ENCODE measurements at regions not wholly inside any gene's neighbourhood (a gene's known extent, or its start where the extent isn't known, plus 50 kb on each side); places are given as distances from the start of the nearest gene placed in this dataset.
"Not testable (repeated sequence)": the region's sequence is repeated elsewhere in the genome, so short reads cannot be mapped to it uniquely, and the experiment has no call there.

DNA sequence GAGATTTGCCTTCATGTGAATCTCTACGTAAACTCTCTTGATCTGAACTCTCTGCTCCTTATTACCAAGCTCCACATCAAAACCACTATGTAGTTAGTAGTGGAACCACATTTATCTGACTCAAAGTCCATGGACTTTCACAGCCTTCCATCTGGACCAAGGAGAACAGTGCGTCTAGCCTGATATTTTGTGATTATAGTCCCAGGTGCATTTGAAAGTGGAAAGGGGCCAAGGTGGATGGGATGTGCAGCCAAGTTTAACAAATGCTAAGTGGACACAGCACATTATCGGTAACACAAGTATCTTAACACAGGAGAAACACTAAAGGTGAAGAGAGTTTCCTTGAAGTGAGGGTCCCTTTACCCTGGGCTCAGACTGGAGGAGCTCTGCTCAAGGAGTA, 281.2 kb upstream of the SGK1 start:
- DNase-seq: no peak

DNA sequence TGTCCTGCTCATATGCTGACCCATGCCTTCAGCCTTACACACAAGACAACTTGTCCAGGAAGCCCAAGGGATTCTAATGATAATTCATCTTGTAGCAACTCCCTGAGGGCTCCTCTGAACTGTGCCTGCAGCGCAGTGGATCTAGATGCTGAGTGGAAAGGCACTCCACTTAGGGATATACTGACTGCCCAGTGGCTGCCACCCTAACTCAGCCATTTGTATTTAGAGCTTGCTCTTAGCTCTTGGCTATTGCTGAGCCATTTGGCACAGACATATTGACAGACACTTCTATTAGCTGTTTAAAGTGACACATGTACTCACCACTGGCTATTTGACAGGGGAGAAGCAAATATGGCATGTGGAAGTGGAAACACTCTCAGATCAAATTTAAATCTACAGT, 278.3 kb upstream of the SGK1 start:
- DNase-seq: no peak

DNA sequence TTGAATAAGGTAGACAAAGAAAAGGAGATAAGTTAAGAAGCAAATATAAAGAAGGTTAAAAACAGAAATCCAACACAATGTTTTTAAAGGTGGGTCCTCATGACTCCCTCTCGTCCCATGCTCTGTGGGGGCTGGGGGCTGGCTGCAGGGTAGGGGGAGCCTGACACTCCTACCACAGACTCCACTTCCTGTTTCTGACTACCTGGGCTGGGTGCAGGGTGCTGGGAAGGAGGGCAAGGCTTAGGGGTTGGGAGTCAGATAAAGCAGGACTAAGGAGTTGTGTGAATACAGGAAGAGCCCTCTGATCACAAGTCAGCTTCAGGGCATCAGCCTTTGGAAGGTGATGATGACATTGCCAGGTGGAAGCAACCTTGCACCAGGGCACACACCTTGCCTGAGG, 277.0 kb upstream of the SGK1 start:
- no peak for DNase-seq

DNA sequence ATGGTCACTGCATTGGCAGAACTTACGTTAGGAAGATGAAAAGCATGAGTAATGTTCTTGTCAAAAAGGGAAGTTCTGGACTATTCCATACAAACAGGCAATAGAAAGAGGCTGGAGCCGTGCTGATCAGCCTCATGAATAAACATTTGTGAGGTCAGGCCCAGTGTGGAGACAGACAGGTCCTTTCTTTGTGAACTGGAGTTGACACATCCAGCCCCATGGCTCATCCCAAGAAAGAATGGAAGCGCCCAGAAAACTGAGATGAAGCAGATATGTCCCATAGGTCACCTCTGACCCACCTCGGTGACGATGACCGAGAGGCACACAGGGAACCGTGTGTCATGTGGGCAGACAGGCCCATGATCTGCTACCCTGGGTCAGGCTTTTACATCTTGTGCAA, 276.0 kb upstream of the SGK1 start:
- peak; percentile 66 for DNase-seq

DNA sequence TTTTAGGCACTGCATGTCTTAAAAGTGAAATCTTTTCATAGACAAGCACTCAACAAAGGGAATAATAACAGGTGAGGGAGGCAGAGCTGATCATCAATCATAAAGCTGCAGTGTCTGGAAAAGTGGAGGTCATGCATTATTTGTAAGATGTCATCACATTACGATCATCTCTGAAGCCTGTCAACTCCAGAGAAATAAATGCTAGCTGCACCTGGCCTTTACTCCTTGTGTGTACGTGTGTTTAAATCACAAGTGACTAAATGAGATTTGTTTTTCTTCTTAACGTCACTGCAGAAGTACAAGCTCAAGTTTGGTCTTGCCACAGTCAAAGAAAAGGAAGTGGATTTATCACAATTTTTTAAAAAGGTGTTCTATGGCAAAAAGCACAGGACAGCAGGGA, 275.5 kb upstream of the SGK1 start:
- no peak for DNase-seq

DNA sequence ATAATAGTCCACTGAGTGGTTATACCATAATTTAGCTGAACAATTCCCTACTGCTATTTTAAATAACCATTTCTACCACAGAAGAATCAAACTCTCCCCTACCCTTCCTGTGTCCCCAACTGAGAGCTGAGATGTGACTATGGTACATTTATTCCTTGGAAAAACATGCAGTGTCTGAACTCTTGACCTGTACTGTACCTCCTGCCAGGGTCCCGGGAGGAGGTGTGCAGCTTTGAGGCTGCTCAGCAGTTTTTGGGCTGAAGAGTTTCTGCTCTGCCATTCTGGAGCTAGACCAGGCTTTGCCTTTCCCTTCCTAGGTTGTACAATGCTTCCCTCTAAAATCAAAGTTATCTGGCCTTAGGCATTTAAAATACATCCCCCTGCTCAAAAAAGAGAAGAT, 275.1 kb upstream of the SGK1 start:
- DNase-seq: no peak

DNA sequence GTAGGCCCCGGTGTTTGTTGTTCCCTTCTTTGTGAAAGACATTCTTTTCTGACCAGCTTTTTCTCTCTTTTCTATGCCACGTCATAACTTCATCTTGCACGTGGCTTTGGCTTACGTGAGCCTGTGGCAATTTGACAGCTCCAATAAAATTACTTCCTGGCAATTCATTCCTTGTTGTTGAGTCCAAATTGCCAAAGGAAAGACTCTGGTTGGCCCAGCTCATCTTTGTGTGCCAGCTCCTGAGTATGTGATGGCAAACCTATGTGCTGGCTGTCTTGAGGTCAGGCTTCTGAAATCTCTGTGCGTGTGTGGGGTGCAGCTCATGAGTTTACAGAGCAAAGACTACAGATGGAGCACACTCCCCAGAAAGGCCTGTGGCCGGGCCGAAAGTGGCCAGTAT, 272.5 kb upstream of the SGK1 start:
- no peak for DNase-seq

DNA sequence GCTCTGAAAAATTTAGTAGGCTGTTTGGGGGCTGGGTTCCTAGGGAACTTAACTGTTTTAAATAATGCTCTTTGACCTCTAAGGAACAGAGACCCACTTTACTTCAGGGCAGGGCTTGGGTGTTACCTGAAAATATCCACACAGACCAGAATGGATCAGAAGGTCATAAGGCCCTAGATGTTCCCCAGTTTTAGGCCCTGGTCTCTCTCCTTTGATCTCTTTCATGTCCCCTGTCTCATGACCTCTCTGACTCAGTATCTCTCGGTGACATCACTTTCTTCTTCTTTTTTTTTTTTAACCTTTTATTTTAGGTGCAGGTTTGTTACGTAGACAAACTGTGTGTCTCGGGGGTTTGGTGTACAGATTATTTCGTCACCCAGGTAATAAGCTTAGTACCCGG, 272.1 kb upstream of the SGK1 start:
- DNase-seq: no peak

DNA sequence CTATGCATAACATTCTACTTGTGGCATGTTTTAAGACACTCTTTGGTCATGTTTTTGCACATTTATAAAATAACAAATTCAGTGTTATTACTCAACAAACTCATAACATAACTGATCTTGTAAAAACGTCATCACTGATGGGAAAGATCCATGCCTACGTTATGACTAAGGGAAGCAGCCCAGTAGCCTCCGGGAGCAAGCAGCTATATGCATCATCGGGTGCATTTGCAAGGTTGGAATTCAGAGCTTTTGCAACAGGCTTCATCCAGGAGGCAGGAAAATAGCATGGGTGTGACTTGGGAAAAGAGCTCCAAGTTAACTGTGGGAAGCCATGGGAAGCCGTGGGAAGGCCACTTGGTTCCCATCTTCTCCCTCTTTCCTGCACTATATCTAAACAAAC, 271.6 kb upstream of the SGK1 start:
- no peak for DNase-seq

DNA sequence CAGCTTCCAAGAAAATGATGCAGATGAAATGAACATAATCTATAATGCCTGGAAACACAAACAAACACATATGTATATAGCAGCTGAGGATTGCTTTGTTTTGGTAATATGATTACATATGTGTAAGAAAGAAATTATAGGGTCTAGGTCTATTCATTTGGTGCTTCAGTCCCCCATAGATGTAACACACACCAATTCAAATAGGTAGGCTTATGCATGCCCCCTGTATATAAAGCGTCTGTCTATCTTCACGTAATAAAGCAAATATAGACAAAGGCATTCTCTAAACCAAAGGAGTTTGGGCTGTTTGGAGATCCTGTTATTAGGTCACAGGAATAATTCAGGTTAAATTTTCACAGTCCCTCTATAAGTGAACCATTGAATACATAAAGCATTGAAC, 270.4 kb upstream of the SGK1 start:
- DNase-seq: no peak

DNA sequence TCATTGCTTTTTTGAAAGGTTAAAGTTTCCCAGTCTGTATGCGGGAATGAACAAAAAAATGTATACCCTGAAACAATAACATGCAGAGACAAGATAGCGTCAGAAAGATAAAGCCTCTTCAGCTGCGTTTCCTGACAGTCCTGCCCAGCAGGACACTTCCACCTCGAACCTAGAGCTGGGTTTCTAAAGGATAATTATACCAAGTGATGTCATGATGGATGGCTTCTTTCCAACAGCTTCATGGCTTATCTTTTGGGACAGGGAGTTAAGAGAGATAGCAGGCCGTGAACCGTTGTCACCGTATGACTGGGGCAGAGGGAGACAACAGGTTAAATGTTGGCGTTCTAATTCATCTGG, 267.6 kb upstream of the SGK1 start:
- DNase-seq: no peak

DNA sequence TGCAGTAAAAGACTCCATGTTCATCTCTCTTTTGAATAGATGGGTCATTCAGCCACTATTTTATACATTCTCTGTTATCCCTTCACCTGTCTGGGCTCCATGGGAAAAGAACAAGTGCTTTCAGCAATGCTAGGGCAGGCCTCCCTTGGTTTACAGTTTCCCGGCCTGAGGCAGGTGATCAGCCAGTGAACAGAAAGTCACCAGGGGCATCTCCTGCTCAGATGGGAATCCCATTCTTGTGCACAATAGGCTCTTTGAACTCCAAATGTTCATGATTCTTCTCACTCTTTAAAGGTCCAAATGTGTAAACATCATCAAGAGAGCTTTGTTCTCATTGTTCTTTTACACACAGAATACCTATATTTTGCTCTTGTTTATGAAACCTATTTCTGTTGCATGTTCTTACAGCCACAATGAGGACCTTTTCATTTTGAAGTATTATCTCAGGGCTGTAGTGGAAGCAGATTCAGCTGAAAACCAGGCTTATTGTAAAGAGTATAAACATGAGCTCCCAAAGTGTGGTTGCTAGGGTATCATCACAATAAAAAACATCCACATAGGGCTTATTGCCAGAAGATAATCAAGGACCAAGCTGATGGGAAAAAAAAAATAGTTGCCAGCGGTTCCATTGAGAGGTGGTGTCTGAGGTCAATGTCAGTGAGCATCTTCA, 267.1 kb upstream of the SGK1 start:
- DNase-seq: no peak

DNA sequence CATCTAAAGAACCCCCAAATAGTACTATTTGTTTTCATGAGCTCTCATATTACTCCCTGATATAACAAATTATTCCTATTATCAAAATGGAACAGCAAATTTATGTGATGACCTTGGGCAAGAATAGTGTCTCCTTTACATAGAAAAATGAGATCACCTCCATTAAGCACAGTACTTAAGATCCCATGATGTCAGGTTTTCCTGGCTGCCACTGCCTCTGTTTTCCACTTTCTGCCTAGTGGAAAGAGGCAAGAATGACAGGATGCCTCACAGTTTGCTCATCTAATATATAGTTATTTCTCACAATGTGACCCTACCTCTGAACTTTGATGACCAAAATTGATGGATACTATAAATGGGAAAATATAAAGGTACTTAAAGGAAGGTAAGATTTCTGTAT, 260.1 kb upstream of the SGK1 start:
- DNase-seq: no peak

DNA sequence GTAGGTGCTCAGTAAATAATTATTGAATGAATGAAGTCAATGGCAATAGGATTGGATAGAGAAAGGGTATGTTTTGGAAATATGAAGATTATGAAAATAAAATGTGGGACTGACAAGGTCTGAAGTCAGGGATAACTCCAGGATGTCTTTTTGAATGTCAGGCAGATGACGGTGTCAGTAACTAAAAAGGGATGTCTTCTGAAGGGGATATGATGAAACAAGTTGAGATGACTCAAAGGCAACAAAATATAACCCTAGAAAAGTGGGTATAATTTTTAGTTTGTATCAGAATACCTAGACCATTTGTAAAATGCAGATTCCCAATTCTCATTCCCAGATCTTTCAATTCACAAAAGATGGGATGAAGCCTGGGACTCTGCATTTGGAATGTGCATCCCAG, 257.3 kb upstream of the SGK1 start:
- DNase-seq: no peak

DNA sequence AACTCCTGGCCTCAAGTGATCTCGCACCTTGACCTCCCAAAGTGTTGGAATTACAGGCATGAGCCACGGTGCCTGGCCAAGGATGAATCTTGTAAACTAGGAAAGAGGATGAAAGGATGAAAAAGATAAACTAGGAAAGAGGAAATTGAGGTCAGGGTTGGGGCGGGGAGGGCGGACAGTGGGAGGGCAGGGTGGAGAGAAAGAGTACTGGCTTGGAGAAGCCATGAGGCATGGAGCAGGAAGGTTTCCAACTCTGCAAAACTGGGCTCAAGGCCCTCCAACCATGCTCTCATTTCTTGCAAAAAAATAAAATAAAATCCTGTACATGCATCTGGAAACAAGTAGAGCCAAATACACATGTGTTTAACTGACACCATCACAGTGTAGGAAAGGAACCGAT, 256.6 kb upstream of the SGK1 start:
- no peak for DNase-seq

DNA sequence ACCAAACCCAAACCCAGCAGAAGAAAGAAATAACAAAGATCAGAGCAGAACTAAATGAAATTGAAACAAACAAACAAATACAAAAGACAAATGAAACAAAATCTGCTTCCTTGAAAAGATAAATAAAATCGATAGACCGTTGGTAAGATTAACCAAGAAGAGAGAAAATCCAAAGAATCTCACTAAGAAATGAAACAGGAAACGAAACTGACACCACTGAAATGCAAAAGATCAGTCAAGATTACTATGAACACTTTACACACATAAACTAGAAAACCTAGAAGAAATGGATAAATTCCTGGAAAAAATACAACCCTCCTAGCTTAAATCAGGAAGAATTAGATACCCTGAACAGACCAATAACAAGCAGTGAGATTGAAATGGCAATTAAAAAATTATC, 252.1 kb upstream of the SGK1 start:
- not testable (repeated sequence) for DNase-seq

DNA sequence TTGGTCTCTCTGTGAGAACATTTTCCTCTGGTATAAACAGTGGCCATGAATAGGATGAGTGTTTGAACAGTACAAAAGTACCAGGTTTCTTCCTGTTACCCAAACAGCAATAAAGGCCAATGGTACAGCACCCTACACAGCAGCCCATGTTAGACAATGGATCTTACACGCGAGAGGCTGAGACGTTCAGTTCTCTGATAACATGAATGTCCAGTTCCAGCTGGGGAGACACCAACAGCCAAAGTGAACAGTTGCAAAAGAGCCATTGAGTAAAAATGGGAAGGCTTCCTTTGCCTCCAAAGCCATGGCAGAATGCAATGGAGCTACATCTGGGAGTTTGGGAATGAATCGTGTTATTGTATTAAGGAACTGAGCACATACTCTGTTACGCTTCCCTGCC, 246.8 kb upstream of the SGK1 start:
- peak; percentile 95 for DNase-seq

DNA sequence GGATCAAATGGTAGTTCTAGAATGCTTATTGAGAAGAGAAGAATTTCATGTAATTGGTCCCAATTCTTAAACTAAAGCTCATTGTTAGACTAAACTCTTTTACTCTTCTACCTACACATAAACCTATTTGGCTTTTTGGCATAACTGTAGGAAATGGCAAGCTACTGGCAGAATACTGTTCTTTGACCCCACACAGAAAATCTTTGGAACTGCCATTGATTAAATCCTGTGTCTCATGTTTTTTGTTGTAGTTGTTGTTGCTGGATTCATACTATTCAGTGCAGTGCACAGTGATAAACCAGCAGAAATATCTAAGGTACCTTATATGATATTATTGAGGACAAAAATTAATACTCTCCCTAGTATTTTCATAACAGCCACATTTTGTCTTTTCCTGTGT, 242.1 kb upstream of the SGK1 start:
- DNase-seq: no peak

DNA sequence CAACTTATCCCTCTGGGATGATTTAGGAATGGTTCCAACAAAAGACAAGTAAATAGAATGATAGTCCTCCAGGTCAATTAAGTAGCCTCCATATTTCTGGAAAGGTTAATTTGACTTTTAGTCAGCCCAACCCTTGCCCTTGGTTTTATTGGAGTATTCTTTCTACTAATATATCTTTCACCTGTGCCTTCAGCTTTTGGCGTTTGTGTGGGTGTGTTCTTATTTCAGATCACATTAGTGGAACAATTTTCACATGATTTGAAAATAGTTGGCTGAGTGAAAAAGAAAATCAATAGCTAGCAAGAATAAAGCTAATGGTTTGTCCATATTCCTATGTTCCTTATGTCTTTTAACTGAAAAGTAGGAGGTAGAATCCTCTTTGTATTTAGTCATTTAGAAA, 239.6 kb upstream of the SGK1 start:
- no peak for DNase-seq

DNA sequence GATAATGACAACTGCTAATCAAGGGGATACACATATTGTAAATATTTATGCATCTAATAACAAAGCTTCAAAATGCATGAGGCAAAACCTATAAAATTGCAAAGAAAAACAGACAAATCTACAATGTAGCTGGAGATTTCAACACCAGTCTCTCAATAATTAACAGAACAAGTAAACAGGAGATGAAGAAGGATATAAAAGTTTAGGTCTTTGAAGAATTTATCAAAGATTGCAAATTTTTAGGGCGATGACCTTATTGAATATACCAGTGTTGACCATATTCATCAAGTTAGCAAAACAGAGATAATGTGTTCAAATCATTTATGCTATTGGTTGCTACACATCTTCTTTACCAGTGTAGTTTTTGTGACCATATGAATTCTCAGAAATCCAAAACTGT, 237.8 kb upstream of the SGK1 start:
- DNase-seq: no peak

DNA sequence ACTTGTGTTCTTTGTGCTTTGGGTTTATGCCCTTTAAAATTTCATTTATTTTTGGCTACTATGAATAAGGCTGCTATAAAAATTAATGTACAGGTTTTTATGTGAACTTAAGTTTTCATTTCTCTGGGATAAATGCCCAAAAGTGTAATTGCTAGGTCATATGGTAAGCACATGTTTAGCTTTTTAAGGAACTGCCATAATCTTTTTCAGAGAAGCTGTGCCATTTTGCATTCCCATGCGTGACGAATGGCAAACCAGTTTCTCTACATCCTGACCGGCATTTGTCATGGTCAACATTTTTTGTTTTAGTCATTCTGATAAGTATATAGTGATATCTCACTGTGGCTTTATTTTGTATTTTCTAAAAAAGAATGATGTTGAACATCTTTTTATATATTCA, 236.0 kb upstream of the SGK1 start:
- no peak for DNase-seq

DNA sequence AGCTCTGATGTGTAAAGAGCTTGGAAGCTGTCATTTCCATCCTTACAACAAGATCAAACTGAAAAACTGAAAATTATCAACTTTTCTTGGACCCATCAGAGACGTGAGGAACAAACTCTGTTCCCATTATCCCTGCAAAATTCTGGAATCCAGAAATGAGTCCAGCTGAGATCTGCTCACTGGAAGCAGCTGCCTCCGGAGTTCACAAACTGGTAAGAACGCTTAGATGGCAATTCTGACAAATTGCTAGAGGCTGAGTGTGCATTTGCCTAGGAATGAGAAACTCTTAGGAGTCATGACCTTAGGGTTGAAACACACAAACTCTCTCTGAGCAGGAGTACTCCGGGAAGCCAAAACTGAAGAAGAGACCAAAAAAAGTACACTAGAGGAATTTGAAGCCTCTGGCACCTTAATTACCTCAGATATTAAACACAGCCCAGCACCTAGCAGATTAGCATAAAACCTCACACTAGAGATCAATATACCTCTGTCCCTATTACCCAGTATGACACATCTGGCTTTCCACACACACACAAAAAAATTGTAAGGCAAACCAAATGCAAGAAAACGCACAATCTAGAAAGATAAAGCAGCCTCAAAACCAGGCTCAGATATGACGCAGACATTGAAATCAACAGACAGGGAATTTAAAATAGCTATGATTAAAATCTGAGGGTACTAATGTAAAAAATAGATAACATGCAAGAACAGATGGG, 233.5 kb upstream of the SGK1 start:
- DNase-seq: no peak

DNA sequence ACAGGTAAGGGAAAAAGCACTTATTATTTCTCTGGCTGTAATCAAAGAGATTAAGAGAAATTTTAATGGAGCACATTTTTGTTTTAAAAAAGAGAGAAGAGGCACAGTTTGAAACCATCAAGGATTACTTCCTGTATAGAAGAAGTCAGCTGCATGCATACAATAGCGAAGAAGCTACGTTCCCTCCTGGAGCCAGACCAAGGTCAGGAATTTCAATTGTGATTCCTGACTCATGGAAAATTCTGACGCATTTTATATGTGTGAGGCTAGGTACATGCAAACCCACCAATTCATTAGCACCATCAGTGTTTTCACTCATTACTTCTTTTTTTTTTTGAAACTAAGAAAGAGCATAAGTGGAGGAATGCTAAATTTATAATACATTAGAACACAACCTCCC, 232.7 kb upstream of the SGK1 start:
- no peak for DNase-seq

DNA sequence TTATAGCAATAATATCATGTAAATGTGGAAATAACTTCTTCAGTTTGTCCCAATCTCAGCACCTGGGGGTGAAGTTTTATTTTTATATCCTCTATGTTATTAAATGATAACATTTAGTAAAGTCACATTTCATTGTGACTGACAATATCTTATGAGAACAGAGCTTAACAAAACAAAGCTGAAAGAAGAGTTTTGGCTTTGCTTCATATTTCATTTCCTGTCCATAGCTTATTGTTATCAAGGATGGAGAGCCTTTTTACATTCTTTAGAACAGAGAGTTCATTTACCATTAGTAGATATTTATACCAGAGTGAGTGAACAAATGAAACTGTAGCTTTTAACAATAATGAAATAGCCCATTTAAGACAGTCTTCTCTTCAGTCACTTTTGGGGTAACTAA, 231.9 kb upstream of the SGK1 start:
- DNase-seq: no peak

DNA sequence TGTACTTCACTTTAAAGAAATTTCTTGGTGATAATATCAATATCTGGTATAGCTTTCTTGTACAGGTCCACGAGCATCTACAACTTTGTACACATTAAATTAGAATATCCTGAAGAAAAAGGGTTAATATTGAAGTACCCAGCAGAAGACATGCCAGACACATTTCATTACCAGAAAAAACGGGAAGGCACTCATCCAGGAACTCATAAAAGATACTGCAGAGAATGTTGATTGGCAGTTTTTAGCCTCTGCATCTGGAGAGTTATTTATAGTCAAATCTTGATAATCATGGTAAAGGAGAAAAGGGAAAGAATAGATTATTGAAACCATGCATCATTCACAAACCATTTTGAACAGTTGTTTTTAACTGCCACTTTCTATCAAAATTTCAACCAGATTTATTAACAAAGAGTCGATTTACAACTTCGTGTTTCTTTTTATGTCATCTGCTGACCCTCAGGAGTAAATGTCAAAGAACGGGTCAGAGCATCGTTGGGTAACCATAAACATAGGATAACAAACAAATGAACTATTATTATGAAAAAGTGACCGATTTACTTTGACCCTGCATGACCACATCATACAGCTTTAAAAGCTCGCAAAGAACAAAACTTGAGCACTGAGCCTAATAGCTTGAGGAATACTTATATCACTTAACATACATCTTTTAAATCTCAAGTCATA, 229.2 kb upstream of the SGK1 start:
- no peak for DNase-seq

Measured in midbrain (tissue), 1 donor.